Neural progenitor cell (in vitro differentiated cells): ENCODE measurements at regions not wholly inside any gene's neighbourhood (a gene's known extent, or its start where the extent isn't known, plus 50 kb on each side); places are given as distances from the start of the nearest gene placed in this dataset.

Experiments
- DNase-seq: peaks from one replicate; pipeline ENCODE4 v3.0.0-alpha.2; 2016; ENCODE audit warnings: low spot score
- H2AFZ ChIP-seq: fragments of 200-600 bp; sonication (generic); replicated peaks from 2 replicates; pipeline ENCODE4 v1.6.1; 2016; ENCODE audit warnings: antibody characterized with exemption
- H3F3A ChIP-seq: fragments of 200-600 bp; sonication (generic); 2 replicates; pipeline ENCODE4 v1.6.1; 2016; ENCODE audit warnings: antibody characterized with exemption, low read depth
- H3K27ac ChIP-seq: fragments of 200-600 bp; sonication (generic); 2 replicates; pipeline ENCODE4 v1.5.1; 2016; ENCODE audit warnings: mild to moderate bottlenecking
- H3K27me3 ChIP-seq: fragments of 200-600 bp; sonication (generic); 2 replicates; pipeline ENCODE4 v1.6.1; 2016; ENCODE audit warnings: mild to moderate bottlenecking, moderate library complexity
- H3K36me3 ChIP-seq: fragments of 200-600 bp; sonication (generic); 2 replicates; pipeline ENCODE4 v1.5.1; 2016
- H3K4me1 ChIP-seq: fragments of 200-600 bp; sonication (generic); 2 replicates; pipeline ENCODE4 v1.6.1; 2016; ENCODE audit warnings: mixed run types
- H3K4me2 ChIP-seq: fragments of 200-600 bp; sonication (generic); 2 replicates; pipeline ENCODE4 v1.6.1; 2016
- H3K4me3 ChIP-seq: fragments of 200-600 bp; sonication (generic); 2 replicates; pipeline ENCODE4 v1.5.1; 2016
- H3K79me2 ChIP-seq: fragments of 200-600 bp; sonication (generic); 2 replicates; pipeline ENCODE4 v1.6.1; 2016; ENCODE audit warnings: low read depth
- H3K9ac ChIP-seq: fragments of 200-600 bp; sonication (generic); 2 replicates; pipeline ENCODE4 v1.6.1; 2016
- H3K9me3 ChIP-seq: fragments of 200-600 bp; sonication (generic); 2 replicates; pipeline ENCODE4 v1.5.1; 2016; ENCODE audit warnings: low read depth
- H4K20me1 ChIP-seq: fragments of 200-600 bp; sonication (generic); 2 replicates; pipeline ENCODE4 v1.6.1; 2016; ENCODE audit warnings: low read depth
- H3K27ac Mint-ChIP-seq: 3 replicates; pipeline ENCODE4 v1.8.0; 2021; ENCODE audit warnings: mixed read lengths
- H3K27me3 Mint-ChIP-seq: 2 replicates; pipeline ENCODE4 v1.8.0; 2022; ENCODE audit warnings: low read depth, mild to moderate bottlenecking, inconsistent platforms, moderate library complexity, mixed read lengths; ENCODE audit not compliant: insufficient read depth
- H3K36me3 Mint-ChIP-seq: 3 replicates; pipeline ENCODE4 v1.8.0; 2021; ENCODE audit warnings: mixed read lengths
- H3K4me1 Mint-ChIP-seq: 3 replicates; pipeline ENCODE4 v1.8.0; 2021; ENCODE audit warnings: mixed read lengths
- H3K4me3 Mint-ChIP-seq: 3 replicates; pipeline ENCODE4 v1.8.0; 2021; ENCODE audit warnings: mild to moderate bottlenecking, moderate library complexity, mixed read lengths
- H3K9me3 Mint-ChIP-seq: 3 replicates; pipeline ENCODE4 v1.8.0; 2020; ENCODE audit warnings: mixed read lengths
- EZH2 ChIP-seq: fragments of 200-600 bp; sonication (generic); IDR thresholded peaks from 2 replicates; pipeline ENCODE4 v1.6.1; 2017; ENCODE audit warnings: antibody characterized with exemption, mild to moderate bottlenecking, moderate library complexity
- EZH2phosphoT487 ChIP-seq: fragments of 200-600 bp; sonication (generic); IDR thresholded peaks from 2 replicates; pipeline ENCODE4 v1.6.1; 2017; ENCODE audit warnings: antibody characterized with exemption
- TF ChIP-seq, protein P1 (sequence below): fragments of 200-600 bp; sonication (generic); IDR thresholded peaks from 2 replicates; pipeline ENCODE4 v1.5.1; 2017; ENCODE audit warnings: antibody characterized with exemption, mild to moderate bottlenecking

GRCh38 chr18:64882896-64883295 lies 734.0 kb upstream of the LINC00305 start:
- no peaks in the 10 kb centered on the region for H3K9me3 Mint-ChIP-seq
- H3K27me3 Mint-ChIP-seq, result peaks cover 2% of the 10 kb centered on the region

GRCh38 chr18:64876833-64877232 lies 727.9 kb upstream of the LINC00305 start:
- no peaks in the 10 kb centered on the region for H3K9me3 Mint-ChIP-seq
- H3K27me3 ChIP-seq, result no peaks in the 10 kb centered on the region
- no peaks in the 10 kb centered on the region for H3K36me3 Mint-ChIP-seq
- H3K9me3 ChIP-seq, result no peaks in the 10 kb centered on the region
- H3K27ac Mint-ChIP-seq, result no peak overlapping the region
- TF ChIP-seq EZH2 (no peak), EZH2phosphoT487 (no peak)
- TF ChIP-seq, protein P1, sequence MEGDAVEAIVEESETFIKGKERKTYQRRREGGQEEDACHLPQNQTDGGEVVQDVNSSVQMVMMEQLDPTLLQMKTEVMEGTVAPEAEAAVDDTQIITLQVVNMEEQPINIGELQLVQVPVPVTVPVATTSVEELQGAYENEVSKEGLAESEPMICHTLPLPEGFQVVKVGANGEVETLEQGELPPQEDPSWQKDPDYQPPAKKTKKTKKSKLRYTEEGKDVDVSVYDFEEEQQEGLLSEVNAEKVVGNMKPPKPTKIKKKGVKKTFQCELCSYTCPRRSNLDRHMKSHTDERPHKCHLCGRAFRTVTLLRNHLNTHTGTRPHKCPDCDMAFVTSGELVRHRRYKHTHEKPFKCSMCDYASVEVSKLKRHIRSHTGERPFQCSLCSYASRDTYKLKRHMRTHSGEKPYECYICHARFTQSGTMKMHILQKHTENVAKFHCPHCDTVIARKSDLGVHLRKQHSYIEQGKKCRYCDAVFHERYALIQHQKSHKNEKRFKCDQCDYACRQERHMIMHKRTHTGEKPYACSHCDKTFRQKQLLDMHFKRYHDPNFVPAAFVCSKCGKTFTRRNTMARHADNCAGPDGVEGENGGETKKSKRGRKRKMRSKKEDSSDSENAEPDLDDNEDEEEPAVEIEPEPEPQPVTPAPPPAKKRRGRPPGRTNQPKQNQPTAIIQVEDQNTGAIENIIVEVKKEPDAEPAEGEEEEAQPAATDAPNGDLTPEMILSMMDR, result no peak
- H3K27ac ChIP-seq, result no peak overlapping the region
- H3K4me2 ChIP-seq, result no peak overlapping the region
- no peaks in the 10 kb centered on the region for H3K4me1 ChIP-seq
- no peak overlapping the region for H3K4me3 Mint-ChIP-seq
- H3F3A ChIP-seq, result no peaks in the 10 kb centered on the region
- H3K27me3 Mint-ChIP-seq, result no peaks in the 10 kb centered on the region
- H3K79me2 ChIP-seq, result no peaks in the 10 kb centered on the region
- H3K4me3 ChIP-seq, result no peak overlapping the region
- H2AFZ ChIP-seq, result no peak overlapping the region
- DNase-seq, result no peak
- no peaks in the 10 kb centered on the region for H4K20me1 ChIP-seq
- H3K9ac ChIP-seq, result no peak overlapping the region
- H3K36me3 ChIP-seq, result no peaks in the 10 kb centered on the region
- no peaks in the 10 kb centered on the region for H3K4me1 Mint-ChIP-seq

More at GRCh38 chr18:64882896-64883295, 734.0 kb upstream of the LINC00305 start:
- TF ChIP-seq, protein P1, result no peak
- no peak for TF ChIP-seq EZH2
- no peak for TF ChIP-seq EZH2phosphoT487
- no peaks in the 10 kb centered on the region for H3K9me3 ChIP-seq
- H3K9ac ChIP-seq, result no peak overlapping the region
- H3K79me2 ChIP-seq, result no peaks in the 10 kb centered on the region
- H3K36me3 ChIP-seq, result no peaks in the 10 kb centered on the region
- no peak for DNase-seq
- Mint-ChIP-seq H3K36me3 (no peaks in the 10 kb centered on the region), H3K4me3 (no peak overlapping the region), H3K4me1 (no peaks in the 10 kb centered on the region), H3K27ac (no peak overlapping the region)
- H2AFZ ChIP-seq, result no peak overlapping the region
- no peaks in the 10 kb centered on the region for H3K27me3 ChIP-seq
- no peak overlapping the region for H3K4me2 ChIP-seq
- no peak overlapping the region for H3K4me3 ChIP-seq
- no peaks in the 10 kb centered on the region for H4K20me1 ChIP-seq
- H3F3A ChIP-seq, result no peaks in the 10 kb centered on the region
- H3K4me1 ChIP-seq, result no peaks in the 10 kb centered on the region
- H3K27ac ChIP-seq, result no peak overlapping the region

- Mint-ChIP-seq H3K9me3 (no peaks in the 10 kb centered on the region), H3K36me3 (no peaks in the 10 kb centered on the region), H3K27ac (no peak overlapping the region), H3K27me3 (no peaks in the 10 kb centered on the region), H3K4me3 (no peak overlapping the region), H3K4me1 (no peaks in the 10 kb centered on the region)
- H3K4me1 ChIP-seq, result no peaks in the 10 kb centered on the region
- no peaks in the 10 kb centered on the region for H3F3A ChIP-seq
- no peak overlapping the region for H3K9ac ChIP-seq
- no peaks in the 10 kb centered on the region for H4K20me1 ChIP-seq
- no peaks in the 10 kb centered on the region for H3K79me2 ChIP-seq
- no peak for DNase-seq
- TF ChIP-seq, protein P1, result no peak
- TF ChIP-seq EZH2, result no peak
- no peak for TF ChIP-seq EZH2phosphoT487
- H3K4me3 ChIP-seq, result no peak overlapping the region
- H3K27me3 ChIP-seq, result no peaks in the 10 kb centered on the region
- H3K27ac ChIP-seq, result no peak overlapping the region
- H3K36me3 ChIP-seq, result no peaks in the 10 kb centered on the region
- no peaks in the 10 kb centered on the region for H3K9me3 ChIP-seq
- no peak overlapping the region for H2AFZ ChIP-seq
- H3K4me2 ChIP-seq, result no peak overlapping the region
These were observed 724.0 kb upstream of the LINC00305 start for GRCh38 chr18:64872710-64873458.
